HFF-Myc (cell line): ENCODE measurements at regions not wholly inside any gene's neighbourhood (a gene's known extent, or its start where the extent isn't known, plus 50 kb on each side); places are given as distances from the start of the nearest gene placed in this dataset.
"Not testable (repeated sequence)": the region's sequence is repeated elsewhere in the genome, so short reads cannot be mapped to it uniquely, and the experiment has no call there.

Experiments
- DNase-seq: peaks from one replicate; pipeline ENCODE4 v3.0.0-alpha.2; 2011; ENCODE audit warnings: low read depth; ENCODE audit errors: extremely low read depth
- H3K4me3 ChIP-seq: replicated peaks from 2 replicates; pipeline ENCODE4 v1.5.1; 2011; ENCODE audit warnings: low read depth, mild to moderate bottlenecking, control low read depth, low read length
- TF ChIP-seq, protein P1 (sequence below): IDR thresholded peaks from 2 replicates; pipeline ENCODE4 v1.5.1; 2012; ENCODE audit warnings: mild to moderate bottlenecking, low read depth, low read length, control low read depth; ENCODE audit errors: missing control alignments

DNA sequence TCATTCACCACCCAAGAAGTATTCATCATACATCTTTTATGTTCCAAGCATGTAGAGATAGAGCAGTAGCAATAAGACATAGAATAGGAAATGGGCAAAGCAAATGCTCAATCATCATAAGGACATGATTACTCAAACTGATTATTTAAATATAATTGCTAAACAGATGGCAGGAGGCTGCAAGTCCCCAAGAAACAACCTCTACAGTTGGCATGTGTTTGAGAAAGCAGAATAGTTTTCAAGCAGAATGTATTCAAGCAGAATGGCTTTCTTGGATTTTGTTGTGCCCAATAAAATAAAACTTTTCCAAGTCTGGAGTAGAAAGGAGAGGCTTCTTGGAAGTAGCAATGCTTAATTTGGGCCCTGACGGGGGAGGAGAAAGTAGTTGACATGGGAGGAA is 86.5 kb upstream of the SYN3 start:
- TF ChIP-seq, protein P1, sequence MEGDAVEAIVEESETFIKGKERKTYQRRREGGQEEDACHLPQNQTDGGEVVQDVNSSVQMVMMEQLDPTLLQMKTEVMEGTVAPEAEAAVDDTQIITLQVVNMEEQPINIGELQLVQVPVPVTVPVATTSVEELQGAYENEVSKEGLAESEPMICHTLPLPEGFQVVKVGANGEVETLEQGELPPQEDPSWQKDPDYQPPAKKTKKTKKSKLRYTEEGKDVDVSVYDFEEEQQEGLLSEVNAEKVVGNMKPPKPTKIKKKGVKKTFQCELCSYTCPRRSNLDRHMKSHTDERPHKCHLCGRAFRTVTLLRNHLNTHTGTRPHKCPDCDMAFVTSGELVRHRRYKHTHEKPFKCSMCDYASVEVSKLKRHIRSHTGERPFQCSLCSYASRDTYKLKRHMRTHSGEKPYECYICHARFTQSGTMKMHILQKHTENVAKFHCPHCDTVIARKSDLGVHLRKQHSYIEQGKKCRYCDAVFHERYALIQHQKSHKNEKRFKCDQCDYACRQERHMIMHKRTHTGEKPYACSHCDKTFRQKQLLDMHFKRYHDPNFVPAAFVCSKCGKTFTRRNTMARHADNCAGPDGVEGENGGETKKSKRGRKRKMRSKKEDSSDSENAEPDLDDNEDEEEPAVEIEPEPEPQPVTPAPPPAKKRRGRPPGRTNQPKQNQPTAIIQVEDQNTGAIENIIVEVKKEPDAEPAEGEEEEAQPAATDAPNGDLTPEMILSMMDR: no peak
- DNase-seq: no peak
- no peak overlapping the region for H3K4me3 ChIP-seq

DNA sequence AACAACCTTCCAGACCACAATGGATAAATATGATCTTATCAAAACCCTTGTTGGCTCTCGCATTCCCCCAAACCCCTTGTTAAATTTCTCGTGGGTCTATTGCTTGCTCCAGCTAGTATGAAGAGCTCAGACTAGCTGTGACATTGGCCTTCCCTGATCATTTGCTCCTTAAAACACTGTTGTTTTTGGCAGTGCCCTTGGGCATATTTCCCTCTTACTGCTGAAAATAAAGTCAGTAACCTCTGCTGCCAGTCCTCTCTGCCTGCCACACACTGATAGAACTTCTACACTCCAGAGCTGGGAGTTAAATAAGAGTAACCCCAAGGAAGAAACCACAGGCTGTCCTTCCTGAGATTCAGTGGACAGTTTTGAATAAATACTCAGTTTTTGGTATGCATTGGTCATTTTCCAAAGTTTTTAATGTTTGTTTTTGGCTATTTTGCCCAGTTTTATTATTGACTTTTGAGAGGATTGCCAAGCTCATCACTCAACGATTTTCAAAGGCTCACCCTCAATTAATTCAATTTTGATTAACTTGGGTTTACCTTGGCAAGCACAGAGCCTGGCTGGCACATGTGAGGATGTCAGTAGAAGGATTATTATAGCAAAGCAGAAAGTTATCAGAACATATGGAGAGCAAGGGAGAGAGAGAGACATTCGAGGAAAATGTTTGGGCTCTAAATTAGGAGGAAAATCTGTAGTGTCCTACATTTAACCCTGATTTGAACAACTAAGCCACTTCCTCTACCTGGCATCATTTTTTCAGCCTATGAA is 84.3 kb upstream of the SYN3 start:
- TF ChIP-seq, protein P1: no peak
- DNase-seq: no peak
- H3K4me3 ChIP-seq: no peak overlapping the region

DNA sequence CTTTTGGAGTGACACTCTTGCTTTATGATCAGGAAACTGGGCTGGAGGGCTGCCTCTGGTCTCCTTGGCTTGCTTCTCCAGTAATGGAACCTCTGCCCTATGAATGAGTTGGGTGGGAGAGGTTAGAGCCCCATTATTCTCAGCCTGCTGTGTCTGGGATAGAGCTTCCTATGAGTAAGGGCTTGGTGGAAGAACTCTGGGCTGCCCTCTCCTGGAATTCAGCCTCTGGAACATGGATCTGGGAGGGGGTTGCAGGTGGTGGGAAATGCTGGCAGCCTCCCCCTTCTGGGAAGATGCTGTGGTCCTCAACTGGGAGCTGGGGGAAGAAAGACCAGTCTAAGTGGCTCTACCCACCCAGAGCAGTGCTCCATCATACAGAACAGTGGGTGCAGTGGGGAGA is 81.8 kb upstream of the SYN3 start:
- DNase-seq: no peak
- H3K4me3 ChIP-seq: no peak overlapping the region
- TF ChIP-seq, protein P1: no peak

DNA sequence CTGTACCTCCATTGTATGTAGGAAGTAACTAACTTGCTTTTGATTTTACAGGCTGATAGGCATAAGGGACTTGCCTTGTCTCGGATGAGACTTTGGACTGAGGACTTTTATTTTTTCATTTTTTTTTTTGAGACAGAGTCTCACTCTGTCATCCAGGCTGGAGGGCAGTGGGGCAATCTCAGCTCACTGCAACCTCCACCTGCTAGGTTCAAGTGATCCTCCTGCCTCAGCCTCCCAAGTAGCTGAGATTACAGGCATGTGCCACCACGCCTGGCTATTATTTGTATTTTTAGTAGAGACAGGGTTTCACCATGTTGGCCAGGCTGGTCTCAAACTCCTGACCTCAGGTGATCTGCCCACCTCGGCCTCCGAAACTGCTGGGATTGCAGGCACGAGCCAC is 80.2 kb upstream of the SYN3 start:
- not testable (repeated sequence) for DNase-seq, H3K4me3 ChIP-seq

DNA sequence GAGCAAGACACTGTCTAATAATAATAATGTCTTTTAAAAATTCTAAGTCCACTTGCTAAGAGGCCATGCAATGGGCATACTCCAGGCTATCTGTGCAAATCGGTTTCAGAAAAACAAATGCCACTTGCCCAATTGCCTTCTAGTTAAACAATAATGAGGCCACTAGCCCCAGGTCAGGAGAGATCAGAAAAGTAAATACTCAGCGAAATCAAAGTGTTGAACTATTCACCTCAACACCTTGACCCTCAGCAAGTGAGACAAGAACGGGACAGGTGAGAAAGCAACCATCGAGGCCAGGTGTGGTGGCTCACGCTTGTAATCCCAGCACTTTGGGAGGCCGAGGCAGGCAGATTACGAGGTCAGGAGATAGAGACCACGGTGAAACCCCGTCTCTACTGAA is 72.3 kb upstream of the SYN3 start:
- TF ChIP-seq, protein P1: no peak
- no peak for DNase-seq
- H3K4me3 ChIP-seq: no peak overlapping the region

DNA sequence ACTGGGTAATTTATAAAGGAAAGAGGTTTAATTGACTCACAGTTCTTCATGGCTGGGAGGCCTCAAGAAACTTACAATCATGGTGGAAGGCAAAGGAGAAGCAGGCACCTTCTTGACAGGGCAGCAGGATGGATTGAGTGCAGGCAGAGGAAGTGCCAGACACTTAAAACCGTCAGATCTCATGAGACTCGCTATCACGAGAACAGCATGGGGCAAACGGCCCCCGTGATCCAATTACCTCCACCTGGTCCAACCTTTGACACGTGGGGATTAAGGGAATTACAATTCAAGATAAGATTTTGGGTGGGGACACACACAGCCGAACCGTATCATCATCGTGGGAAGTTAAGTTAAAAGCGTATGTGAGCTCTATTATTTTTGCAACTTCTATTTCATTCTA is 71.4 kb upstream of the SYN3 start:
- H3K4me3 ChIP-seq: no peak overlapping the region
- TF ChIP-seq, protein P1: no peak
- no peak for DNase-seq

DNA sequence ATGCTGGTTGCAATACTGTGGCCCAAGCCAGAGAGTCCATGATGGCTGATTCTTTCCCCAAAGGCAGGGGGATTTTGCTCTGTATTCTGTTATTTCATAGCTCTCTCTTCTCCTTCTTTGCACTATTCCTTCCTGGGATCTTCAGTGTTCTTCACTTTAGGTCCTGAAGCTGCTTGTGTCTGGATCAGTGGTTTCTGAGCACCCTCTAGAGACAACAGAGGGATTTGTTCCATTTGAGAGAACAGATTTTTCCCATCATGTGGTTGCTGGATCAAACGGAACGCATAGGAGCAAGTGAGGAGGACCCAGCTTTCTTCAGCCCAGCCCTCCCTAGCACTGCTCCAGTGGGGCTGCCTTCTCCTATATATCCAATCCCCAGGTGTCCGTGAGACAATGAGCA is 68.7 kb upstream of the SYN3 start:
- DNase-seq: no peak
- H3K4me3 ChIP-seq: no peak overlapping the region
- TF ChIP-seq, protein P1: no peak
